HL-60 (cell line): ENCODE measurements at regions not wholly inside any gene's neighbourhood (a gene's known extent, or its start where the extent isn't known, plus 50 kb on each side); places are given as distances from the start of the nearest gene placed in this dataset.

ENCODE experiments used
- DNase-seq, 2 experiments: peaks; one replicate each; pipeline ENCODE4 v3.0.0-alpha.2; 2010 to 2020; ENCODE audit warnings: low read depth in 1 of 2, low spot score in 1 of 2
- H3K27ac ChIP-seq: fragments of 250-450 bp; sonication (Bioruptor Pico); replicated peaks from 2 replicates; pipeline ENCODE4 v1.5.1; 2020; ENCODE audit warnings: mild to moderate bottlenecking, moderate library complexity
- H3K27me3 ChIP-seq: fragments of 250-450 bp; sonication (Bioruptor Pico); 2 replicates; pipeline ENCODE4 v1.5.1; 2021; ENCODE audit warnings: mild to moderate bottlenecking, moderate library complexity; ENCODE audit not compliant: insufficient read depth, poor library complexity, severe bottlenecking
- H3K4me3 ChIP-seq: replicated peaks from 2 replicates; pipeline ENCODE4 v1.5.1; 2011; ENCODE audit warnings: mild to moderate bottlenecking, control low read depth, low read length; ENCODE audit not compliant: insufficient read depth
- CTCF ChIP-seq: IDR thresholded peaks from one replicate; pipeline ENCODE4 v1.5.1; 2011; ENCODE audit warnings: low read length, control low read depth, inconsistent platforms; ENCODE audit not compliant: insufficient read depth
- GABPA ChIP-seq: IDR thresholded peaks from 2 replicates; pipeline ENCODE4 v1.6.1; 2012; ENCODE audit warnings: low read depth
- POLR2AphosphoS5 ChIP-seq: IDR thresholded peaks from 2 replicates; pipeline ENCODE4 v1.6.1; 2012; ENCODE audit warnings: low read depth
- REST ChIP-seq: IDR thresholded peaks from 2 replicates; pipeline ENCODE4 v1.6.1; 2012; ENCODE audit warnings: low read depth; ENCODE audit not compliant: insufficient replicate concordance
- SPI1 ChIP-seq: IDR thresholded peaks from 2 replicates; pipeline ENCODE4 v1.6.1; 2012; ENCODE audit warnings: low read depth, mild to moderate bottlenecking, borderline replicate concordance

GRCh38 chr9:16098306-16098705 is 545.5 kb downstream of the CCDC171 start:
- no peaks in the 10 kb centered on the region for H3K27me3 ChIP-seq
- no peak overlapping the region for H3K27ac ChIP-seq
- no peak for DNase-seq
- TF ChIP-seq SPI1, result no peak
- TF ChIP-seq CTCF, result no peak
- no peak for TF ChIP-seq REST
- TF ChIP-seq POLR2AphosphoS5, result no peak
- TF ChIP-seq GABPA, result no peak
- no peak overlapping the region for H3K4me3 ChIP-seq

- no peak for TF ChIP-seq REST
- no peak for TF ChIP-seq SPI1
- TF ChIP-seq POLR2AphosphoS5, result no peak
- TF ChIP-seq CTCF, result no peak
- no peak for TF ChIP-seq GABPA
- H3K4me3 ChIP-seq, result no peak overlapping the region
Measured at GRCh38 chr9:16099732-16100536, 547.1 kb downstream of the CCDC171 start.

GRCh38 chr9:16100537-16101091 is 547.8 kb downstream of the CCDC171 start:
- H3K4me3 ChIP-seq, result no peak overlapping the region
- DNase-seq, result no peak
- no peak overlapping the region for H3K27ac ChIP-seq
- H3K27me3 ChIP-seq, result no peaks in the 10 kb centered on the region
- TF ChIP-seq GABPA, result no peak

More at GRCh38 chr9:16099732-16100536, 547.1 kb downstream of the CCDC171 start:
- no peaks in the 10 kb centered on the region for H3K27me3 ChIP-seq
- DNase-seq, result no peak
- no peak overlapping the region for H3K27ac ChIP-seq

GRCh38 chr9:16102154-16102553 is 549.3 kb downstream of the CCDC171 start:
- Histone ChIP-seq H3K4me3 (no peak overlapping the region), H3K27me3 (no peaks in the 10 kb centered on the region), H3K27ac (no peak overlapping the region)
- no peak for DNase-seq
- TF ChIP-seq CTCF, result no peak
- no peak for TF ChIP-seq POLR2AphosphoS5
- TF ChIP-seq REST, result no peak
- no peak for TF ChIP-seq GABPA
- no peak for TF ChIP-seq SPI1
